ENCODE measurements at regions not wholly inside any gene's neighbourhood (a gene's known extent, or its start where the extent isn't known, plus 50 kb on each side); places are given as distances from the start of the nearest gene placed in this dataset.

DNA sequence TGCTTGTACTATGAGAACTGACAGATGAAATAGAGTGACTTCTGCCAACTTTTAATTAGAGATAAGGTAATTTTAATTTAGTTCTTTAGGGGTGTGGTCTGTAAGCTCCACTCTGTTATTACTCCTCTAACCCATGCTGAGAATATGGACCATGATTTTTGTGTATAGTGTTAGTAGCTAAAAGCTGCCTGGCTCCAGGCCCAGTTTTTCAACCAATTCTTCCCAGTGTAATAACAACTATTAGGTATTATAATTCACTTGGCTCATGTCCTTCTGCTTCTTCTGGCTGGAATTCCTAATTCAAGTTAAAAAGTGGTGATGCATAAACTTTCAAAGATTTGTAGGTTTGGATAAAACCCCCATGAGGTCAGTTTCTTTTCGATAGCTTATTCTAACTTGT, 216.3 kb downstream of the ISL1 start:
- TF ChIP-seq, protein P1, sequence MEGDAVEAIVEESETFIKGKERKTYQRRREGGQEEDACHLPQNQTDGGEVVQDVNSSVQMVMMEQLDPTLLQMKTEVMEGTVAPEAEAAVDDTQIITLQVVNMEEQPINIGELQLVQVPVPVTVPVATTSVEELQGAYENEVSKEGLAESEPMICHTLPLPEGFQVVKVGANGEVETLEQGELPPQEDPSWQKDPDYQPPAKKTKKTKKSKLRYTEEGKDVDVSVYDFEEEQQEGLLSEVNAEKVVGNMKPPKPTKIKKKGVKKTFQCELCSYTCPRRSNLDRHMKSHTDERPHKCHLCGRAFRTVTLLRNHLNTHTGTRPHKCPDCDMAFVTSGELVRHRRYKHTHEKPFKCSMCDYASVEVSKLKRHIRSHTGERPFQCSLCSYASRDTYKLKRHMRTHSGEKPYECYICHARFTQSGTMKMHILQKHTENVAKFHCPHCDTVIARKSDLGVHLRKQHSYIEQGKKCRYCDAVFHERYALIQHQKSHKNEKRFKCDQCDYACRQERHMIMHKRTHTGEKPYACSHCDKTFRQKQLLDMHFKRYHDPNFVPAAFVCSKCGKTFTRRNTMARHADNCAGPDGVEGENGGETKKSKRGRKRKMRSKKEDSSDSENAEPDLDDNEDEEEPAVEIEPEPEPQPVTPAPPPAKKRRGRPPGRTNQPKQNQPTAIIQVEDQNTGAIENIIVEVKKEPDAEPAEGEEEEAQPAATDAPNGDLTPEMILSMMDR (IDR thresholded peaks at IDR 0.05) = no peak
- no peak for TF ChIP-seq POLR2A (IDR thresholded peaks at IDR 0.05)
- no peak for TF ChIP-seq POLR2AphosphoS5 (IDR thresholded peaks at IDR 0.05)
